GM10248 (cell line): ENCODE measurements at regions not wholly inside any gene's neighbourhood (a gene's known extent, or its start where the extent isn't known, plus 50 kb on each side); places are given as distances from the start of the nearest gene placed in this dataset.

Experiments
- CTCF ChIA-PET: fragments of 300-600 bp; sonication (Branson Sonifier 250); formaldehyde crosslinking; extraction: SDS; loops from one replicate; lab custom pipeline; 2021; ENCODE audit warnings: antibody characterized with exemption; lab: Yijun Ruan, JAX
- POLR2A ChIA-PET: fragments of 350-650 bp; sonication (Branson Sonifier 250); formaldehyde crosslinking; extraction: SDS; loops from one replicate; lab custom pipeline; 2020; ENCODE audit warnings: antibody characterized with exemption; lab: Yijun Ruan, JAX
- DNase-seq: peaks from one replicate; pipeline ENCODE4 v3.0.0; 2012; ENCODE audit errors: extremely low spot score
- TF ChIP-seq, protein P1 (sequence below): IDR thresholded peaks from 2 replicates; pipeline ENCODE4 v1.5.1; 2012; ENCODE audit warnings: mild to moderate bottlenecking, low read depth; ENCODE audit errors: extremely low read depth, missing control alignments, control extremely low read depth

DNA sequence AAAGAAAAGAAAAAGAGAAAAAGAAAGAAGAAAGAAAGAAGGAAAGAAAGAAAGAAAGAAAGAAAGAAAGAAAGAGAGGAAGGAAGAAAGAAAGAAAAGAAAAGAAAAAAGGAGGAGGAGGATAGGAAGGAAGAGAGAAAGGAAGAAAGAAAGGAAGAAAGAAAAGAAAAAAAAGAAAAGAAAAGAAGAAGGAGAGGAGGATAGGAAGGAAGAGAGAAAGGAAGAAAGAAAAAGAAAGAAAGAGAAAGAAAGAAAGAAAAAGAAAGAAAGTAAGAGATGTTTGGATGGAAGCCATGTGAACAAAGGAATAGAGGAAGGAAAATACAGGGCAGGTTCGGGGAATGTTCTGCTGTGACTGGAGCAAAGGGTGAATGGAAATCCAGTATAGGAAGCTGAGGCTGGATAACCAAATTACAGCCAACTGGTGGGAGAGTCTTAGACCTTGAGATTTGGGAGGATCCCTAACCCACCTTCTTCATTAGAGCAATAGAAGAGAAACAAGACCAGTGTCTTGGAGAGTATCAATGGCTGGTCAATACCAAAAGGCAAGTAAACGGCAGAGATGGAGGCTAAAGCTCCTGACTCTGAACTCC lies 94.9 kb downstream of the RASSF10 start:
- TF ChIP-seq, protein P1, sequence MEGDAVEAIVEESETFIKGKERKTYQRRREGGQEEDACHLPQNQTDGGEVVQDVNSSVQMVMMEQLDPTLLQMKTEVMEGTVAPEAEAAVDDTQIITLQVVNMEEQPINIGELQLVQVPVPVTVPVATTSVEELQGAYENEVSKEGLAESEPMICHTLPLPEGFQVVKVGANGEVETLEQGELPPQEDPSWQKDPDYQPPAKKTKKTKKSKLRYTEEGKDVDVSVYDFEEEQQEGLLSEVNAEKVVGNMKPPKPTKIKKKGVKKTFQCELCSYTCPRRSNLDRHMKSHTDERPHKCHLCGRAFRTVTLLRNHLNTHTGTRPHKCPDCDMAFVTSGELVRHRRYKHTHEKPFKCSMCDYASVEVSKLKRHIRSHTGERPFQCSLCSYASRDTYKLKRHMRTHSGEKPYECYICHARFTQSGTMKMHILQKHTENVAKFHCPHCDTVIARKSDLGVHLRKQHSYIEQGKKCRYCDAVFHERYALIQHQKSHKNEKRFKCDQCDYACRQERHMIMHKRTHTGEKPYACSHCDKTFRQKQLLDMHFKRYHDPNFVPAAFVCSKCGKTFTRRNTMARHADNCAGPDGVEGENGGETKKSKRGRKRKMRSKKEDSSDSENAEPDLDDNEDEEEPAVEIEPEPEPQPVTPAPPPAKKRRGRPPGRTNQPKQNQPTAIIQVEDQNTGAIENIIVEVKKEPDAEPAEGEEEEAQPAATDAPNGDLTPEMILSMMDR: no peak
- DNase-seq: no peak
- ChIA-PET POLR2A (no interaction called here), CTCF (no interaction called here)

DNA sequence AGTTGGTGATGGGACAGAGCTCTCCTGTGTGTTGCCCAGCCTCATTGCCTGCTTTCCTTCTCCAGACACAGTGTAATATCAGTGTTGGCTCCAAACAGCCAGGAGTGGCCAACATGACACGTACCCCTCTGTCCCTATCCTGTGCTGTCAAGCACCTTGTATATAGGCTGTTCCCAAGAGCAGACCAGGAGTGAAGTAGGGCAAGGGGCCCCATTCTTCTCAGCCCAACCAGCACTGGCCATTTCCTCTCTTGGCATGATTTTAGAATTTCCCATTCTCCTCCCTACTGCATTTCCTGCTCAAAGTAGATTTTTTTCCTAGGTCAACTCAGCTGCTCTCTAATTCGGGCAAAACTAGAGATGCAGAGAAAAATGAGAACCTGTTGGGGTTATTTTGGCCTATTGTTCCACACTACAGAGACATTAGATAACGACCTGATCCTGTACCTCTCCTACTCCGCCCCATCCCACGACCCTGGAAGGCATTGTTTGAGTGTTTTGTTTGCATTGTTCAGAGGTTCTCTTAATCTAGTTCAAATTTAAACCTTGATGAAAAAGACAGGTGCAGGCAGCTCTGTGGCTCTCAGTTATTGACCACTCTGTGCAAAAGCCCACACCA lies 95.6 kb downstream of the RASSF10 start:
- ChIA-PET CTCF (no interaction called here), POLR2A (no interaction called here)
- DNase-seq: no peak
- TF ChIP-seq, protein P1: no peak

DNA sequence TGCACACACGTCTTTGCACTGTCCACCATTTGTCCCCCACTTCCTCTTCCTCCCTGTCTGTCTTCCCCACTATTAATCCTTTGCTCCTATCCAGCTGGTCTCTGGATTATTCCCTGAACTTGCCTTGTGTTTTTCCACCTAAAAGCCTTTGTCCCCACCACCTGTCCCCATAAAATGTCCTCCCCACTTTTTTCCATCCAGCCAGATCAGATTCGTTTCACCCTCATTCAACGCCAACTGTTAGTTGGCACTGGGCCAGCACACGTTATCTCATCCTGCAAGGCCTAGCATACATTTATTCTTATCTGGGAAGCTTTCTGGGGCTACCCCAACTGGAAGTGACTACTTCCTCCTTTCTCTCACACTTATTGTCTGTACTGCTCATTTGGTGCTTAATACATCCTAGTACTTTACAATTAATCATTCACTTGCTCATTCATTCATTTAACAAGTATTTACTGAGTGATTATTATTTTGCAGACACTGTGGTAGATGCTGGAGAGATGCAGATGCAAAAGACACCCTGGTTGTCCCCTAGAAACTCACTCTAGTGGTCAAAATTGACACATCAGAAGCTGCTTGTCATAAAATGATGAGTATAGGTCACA lies 96.2 kb downstream of the RASSF10 start:
- ChIA-PET CTCF (no interaction called here), POLR2A (no interaction called here)
- no peak for DNase-seq
- TF ChIP-seq, protein P1: no peak

DNA sequence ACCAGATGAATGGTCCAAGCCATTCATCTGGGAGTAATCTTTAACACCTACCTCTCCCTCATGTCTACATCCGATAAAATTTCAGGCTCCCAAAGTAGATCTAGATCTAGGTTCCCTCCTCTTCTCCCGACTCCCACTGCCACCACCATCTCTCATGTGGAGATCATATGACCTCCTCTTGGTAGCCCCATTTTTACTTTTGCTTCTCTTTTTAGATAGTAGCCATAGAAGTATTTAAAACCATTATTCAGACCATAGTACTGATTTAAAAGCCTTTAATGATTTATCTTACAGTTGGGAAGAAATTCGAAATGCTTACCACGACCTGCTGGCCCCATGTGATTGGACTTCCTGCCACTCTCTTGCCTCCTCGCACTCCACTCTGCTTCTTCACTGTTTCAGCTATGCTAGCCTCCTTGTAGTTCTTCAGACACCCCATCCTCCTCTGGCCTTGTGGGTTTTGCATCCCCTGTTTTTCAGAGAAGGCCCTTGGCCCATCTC lies 98.5 kb downstream of the RASSF10 start:
- ChIA-PET POLR2A (no interaction called here), CTCF (no interaction called here)
- TF ChIP-seq, protein P1: no peak
- DNase-seq: no peak

DNA sequence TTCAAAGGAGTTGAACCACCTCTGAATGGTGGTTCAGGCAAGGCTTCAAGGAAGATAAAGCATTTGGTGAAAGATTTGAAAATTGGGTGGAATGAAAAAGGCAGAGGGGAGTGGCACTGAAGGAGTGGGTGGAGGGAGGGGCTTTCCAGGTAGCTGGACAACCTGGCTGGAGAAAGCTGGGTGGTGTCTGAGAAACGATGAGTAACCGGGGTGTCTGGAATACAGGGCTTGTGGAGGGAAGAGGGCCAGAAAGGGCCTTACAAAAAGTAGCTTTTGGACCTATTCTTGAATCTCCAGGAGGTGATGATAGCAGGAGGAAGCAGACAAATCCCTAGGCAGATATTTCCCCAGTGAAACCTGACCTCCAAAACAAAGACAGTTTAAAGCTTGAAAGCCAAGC lies 99.3 kb downstream of the RASSF10 start:
- ChIA-PET POLR2A (no interaction called here), CTCF (no interaction called here)
- DNase-seq: no peak
- TF ChIP-seq, protein P1: no peak

DNA sequence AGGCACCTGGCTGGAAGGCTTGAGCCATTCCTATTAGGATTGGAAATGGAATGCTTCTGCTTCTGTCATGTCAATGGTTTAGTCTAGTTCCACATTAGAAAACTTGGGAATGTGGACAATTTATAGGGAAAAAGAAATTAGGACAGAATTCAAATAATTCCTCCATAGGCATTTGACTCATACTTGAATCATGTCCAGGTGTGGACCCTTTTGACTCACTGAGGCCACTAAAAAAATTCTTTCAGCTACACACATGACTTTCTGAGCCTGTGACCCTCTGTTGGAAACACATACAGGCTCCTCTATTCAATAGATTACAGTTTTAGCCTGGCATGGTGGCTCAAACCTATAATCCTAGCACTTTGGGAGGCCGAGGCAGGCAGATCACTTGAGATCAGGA lies 100.5 kb downstream of the RASSF10 start:
- CTCF ChIA-PET: interaction anchor here (0.9 to 1.0 kb wide), 2 partner anchors 14 to 62 kb away, joined by 3 read pairs; no protein-coding TSS in a partner anchor
- no peak for DNase-seq
- POLR2A ChIA-PET: no interaction called here
- TF ChIP-seq, protein P1: no peak
